ENCODE measurements at regions not wholly inside any gene's neighbourhood (a gene's known extent, or its start where the extent isn't known, plus 50 kb on each side); places are given as distances from the start of the nearest gene placed in this dataset.

- TF ChIP-seq, protein P1, sequence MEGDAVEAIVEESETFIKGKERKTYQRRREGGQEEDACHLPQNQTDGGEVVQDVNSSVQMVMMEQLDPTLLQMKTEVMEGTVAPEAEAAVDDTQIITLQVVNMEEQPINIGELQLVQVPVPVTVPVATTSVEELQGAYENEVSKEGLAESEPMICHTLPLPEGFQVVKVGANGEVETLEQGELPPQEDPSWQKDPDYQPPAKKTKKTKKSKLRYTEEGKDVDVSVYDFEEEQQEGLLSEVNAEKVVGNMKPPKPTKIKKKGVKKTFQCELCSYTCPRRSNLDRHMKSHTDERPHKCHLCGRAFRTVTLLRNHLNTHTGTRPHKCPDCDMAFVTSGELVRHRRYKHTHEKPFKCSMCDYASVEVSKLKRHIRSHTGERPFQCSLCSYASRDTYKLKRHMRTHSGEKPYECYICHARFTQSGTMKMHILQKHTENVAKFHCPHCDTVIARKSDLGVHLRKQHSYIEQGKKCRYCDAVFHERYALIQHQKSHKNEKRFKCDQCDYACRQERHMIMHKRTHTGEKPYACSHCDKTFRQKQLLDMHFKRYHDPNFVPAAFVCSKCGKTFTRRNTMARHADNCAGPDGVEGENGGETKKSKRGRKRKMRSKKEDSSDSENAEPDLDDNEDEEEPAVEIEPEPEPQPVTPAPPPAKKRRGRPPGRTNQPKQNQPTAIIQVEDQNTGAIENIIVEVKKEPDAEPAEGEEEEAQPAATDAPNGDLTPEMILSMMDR (IDR thresholded peaks at IDR 0.05; ENCODE audit: insufficient read depth, low read length): no peak
- TF ChIP-seq GABPA (IDR thresholded peaks at IDR 0.05; ENCODE audit: low read depth) (no peak), POLR2AphosphoS5 (IDR thresholded peaks at IDR 0.05; ENCODE audit: low read depth) (no peak)
Measured at GRCh38 chr1:244211559-244211944, 160.5 kb downstream of the ZBTB18 start.
